ENCODE measurements at regions not wholly inside any gene's neighbourhood (a gene's known extent, or its start where the extent isn't known, plus 50 kb on each side); places are given as distances from the start of the nearest gene placed in this dataset.

DNA sequence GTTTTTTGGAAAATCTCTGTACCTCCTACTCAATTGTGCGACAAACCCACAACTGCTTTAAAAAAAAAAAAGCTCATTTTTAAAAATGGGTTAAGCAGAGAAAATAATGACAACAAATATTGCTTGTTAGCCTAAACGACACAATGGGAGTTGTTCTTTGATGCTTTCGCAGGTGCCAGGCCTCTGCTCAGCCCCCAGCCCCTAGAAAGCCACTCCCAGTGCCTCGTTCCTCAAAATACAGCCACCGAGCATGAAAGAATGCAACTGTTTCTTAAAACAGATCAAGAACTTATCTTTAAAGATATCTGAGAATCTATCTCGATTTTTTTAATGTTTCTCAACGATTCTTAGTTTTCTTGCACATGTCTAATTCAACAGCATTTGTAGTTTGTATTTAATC is 85.2 kb upstream of the PFKP start:
- TF ChIP-seq, protein P1, sequence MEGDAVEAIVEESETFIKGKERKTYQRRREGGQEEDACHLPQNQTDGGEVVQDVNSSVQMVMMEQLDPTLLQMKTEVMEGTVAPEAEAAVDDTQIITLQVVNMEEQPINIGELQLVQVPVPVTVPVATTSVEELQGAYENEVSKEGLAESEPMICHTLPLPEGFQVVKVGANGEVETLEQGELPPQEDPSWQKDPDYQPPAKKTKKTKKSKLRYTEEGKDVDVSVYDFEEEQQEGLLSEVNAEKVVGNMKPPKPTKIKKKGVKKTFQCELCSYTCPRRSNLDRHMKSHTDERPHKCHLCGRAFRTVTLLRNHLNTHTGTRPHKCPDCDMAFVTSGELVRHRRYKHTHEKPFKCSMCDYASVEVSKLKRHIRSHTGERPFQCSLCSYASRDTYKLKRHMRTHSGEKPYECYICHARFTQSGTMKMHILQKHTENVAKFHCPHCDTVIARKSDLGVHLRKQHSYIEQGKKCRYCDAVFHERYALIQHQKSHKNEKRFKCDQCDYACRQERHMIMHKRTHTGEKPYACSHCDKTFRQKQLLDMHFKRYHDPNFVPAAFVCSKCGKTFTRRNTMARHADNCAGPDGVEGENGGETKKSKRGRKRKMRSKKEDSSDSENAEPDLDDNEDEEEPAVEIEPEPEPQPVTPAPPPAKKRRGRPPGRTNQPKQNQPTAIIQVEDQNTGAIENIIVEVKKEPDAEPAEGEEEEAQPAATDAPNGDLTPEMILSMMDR (conservative IDR thresholded peaks at IDR 0.05; ENCODE audit: low read length): no peak
- no peak for TF ChIP-seq EZH2phosphoT487 (IDR thresholded peaks at IDR 0.05; ENCODE audit: borderline replicate concordance, low read depth, low read length)
